Stimulated activated CD4-positive, alpha-beta T cell treated with anti-CD3 and anti-CD28 coated beads, Interleukin-4, amount 100 ng/mL, for 1 hour (primary cell): ENCODE measurements at regions not wholly inside any gene's neighbourhood (a gene's known extent, or its start where the extent isn't known, plus 50 kb on each side); places are given as distances from the start of the nearest gene placed in this dataset.

Experiments
- DNase-seq: peaks from one replicate; pipeline ENCODE4 v3.0.0-alpha.2; 2020

- DNase-seq, result no peak
These were observed 128.1 kb upstream of the BOD1 start for GRCh38 chr5:173744551-173744950.

DNA sequence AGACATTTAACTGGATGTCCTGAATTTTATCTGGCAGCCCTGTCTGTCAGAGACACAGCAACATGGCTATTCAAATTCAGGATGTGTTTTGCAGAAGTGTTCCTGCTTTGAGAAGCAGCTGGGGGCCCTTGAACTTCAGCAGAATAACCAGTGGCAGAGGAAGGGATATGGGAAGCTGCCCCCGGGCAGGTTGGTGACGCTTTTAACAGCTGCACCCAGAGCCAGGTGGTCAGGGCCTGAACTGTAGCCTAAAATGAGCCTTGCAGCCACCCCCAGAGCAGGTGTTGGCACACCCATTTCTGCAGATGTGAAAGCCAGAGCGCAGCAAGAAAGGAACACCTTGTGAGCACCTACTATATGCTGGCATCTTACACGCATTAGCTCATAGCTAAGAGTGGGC lies 128.7 kb upstream of the BOD1 start:
- DNase-seq, result no peak

- DNase-seq, result no peak
These were observed 129.1 kb upstream of the BOD1 start for GRCh38 chr5:173745557-173745956.

DNA sequence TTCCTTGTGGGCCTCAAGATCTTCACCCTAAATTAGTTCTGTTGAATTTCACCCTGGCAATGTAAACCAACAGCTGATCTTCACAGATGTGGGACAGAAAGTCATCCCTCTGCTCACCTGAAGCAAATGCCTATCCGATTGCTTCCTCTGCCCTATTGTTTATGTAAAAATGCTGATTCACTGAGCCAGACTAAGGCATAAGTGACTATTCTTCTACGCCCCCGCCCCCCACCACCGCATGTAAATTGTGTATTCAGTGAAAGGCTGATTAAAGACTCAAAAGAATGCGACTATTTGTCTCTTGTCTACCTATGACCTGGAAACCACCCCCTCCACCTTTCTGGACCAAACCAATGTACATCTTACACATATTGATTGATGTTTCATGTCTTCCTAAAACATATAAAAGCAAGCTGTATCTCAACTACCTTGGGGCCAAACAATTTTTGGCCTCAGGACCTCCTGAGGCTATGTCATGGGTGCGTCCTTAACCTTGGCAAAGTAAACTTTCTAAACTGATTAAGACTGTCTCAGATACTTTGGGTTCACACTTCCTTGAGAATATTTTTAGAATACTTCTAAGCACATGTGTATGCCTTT lies 129.7 kb upstream of the BOD1 start:
- no peak for DNase-seq

- no peak for DNase-seq
These were observed 131.4 kb upstream of the BOD1 start for GRCh38 chr5:173747876-173748275.

DNA sequence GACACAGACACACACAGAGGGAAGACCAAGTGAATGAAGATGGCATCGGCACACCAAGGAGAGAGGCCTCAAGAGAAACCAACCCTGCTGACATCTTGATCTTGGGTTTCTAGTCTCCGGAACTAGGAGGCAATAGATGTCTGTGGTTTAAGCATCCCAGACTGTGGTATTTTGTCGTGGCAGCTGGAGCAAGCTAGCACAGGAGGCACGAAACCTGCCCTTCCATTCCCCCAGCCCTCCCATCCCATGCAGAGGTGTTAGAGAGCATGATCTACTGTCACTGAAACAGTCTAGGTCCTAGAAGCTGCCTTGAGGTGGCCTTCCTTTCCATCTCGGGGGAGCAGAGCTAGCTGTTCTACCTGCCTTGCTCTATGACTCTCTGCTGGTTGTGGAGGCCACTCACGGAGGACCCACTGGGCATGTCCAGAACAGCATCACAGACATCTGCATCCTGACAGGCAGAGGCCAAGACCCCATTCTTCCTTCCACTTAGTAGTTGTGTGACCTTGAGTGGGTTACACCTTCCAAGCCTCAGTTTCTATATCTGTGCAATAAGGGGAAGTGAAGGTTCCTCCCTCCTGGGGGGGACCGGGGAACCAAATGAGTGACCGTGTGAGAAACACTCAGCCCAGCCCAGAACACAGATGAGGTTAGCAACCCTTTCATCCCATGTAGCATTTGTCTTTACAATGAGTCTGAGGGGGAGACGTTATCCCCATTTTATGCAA lies 134.3 kb upstream of the BOD1 start:
- no peak for DNase-seq

GRCh38 chr5:173751266-173751600 lies 134.8 kb upstream of the BOD1 start:
- DNase-seq, result no peak

DNA sequence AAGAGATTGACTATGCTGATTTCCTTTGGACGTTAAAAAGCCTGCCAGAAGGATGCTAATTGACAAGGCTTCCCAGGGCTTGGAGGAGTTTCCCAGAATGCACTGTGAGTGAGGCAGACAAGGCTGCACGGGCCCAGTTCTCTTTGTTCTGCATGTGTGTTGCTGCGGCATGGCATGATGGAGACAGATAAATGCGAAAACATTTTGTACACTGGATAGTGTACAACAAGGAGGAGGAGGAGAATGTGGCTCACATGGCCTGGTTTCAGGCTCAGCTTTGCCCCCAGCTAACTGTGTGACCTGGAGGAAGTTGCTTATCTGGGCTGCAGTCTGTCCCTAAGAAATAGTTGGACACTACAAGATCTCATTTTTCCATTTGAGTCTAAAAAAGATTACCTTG lies 135.5 kb upstream of the CPEB4 start:
- no peak for DNase-seq

DNA sequence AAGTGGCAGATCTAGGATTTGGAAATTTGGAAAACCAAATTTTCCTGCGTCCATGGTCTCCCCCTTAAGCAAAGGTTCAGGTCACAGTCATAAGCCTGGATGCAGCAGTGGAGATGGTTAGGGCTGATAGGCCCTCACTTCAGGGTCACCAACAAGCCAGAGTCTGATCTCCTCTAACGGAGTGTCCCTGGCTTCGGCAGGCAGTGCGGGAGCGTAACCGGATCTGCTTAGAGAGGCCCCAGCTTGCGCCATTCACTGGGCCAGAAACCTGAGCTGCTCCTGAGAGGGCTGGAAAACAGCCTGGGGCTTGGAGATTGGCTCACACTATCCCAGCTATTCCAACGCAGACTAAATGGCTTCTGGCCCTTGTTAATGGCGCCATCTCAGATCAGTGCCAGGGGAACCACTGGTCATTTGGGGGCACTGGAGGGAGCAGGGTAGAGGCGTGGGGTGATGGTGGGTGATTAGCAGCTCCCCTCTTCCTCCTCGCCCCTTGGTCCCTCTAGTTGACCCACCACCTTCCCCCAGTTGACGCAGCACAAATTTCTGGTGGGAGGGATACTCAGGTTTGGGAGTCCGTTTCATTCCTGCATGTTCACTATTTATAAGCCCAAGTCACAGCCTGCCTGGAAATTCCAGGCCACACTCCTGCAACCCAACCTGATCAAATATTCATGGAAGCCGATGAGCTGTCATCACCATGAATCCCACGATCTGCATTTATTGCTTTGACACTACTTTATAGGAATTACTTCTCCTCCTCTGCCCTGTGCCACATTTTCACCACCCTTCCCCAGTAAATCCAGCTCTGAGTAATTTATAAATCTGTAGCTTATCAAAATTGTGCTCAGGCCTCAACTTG lies 134.6 kb upstream of the CPEB4 start:
- DNase-seq, result no peak

DNA sequence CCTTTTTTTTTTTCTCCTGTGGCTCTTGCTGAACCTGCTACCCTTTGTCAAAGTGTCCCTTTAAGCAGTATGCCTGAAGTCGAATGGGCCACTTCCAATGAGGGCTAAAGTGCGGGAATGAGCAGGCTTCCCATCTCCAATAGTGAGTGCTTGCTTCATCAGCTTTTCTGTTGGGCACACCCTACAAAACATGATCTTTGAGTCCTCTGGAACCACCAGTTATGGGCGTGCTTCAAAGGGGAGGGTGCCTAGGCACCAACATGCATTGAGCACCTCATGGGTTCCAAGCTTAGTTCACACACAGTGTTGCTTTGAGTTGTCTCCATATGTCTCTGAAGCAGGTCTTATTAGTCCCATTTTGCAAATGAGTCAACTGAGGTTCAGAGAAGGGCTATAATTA lies 132.8 kb upstream of the CPEB4 start:
- no peak for DNase-seq

DNA sequence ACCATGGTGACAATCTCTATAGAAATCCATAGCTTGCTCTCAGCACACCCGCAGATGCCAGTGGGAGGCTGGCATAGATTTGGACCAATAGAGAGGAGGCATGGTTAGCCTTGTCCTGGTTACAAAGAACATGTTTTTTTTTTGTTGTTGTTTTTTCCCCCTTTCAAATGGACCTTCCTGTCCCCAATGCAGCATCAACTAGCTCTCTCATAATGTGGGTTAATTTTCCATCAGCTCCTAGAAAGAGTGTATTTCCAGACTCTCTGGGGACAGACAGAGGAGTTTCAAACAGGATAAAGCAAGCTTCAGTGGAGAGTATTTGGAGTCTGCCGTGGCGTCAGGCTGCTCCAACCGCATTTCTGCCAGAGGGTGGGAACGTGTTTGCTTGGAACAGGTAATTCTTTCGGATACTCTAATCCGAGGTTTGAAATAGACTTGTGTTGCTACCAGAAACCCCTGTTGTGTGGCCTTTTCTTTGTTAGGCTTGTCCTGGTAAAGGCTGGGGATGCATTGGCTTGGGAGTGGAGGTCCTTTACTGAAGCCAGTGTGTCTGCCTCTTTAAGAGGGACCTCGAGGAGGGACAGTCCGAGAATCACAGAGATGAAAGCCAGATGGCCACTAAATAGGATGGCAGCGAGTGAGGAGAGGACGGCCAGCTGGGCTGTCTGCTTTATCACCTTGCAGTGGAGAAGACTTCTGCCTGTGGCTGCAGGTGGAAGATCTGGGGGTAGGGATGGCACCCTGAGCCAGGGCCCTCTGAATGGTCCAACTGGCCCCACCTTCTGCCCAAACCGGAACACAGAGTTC lies 130.5 kb upstream of the CPEB4 start:
- DNase-seq, result no peak

DNA sequence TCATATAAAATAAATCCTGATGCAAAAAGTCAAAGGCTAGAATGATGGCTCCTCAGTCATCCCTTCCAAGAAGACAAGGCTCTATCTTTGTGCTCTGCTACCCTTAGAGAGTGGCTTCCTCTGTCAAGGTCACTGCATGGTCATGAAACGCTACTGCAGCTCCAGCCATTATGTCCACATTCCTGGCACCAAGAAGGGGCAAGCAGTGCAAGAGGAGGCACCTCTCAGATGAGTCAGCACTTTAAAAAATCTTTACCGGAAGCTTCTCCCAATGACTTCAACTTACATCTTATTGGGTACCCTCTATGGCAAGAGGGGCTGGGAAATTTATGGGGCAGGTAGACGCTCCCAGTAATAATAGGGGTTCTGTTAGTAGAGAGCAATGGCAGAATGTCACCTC lies 129.5 kb upstream of the CPEB4 start:
- DNase-seq, result no peak

- DNase-seq, result no peak
These were observed 128.5 kb upstream of the CPEB4 start for GRCh38 chr5:173759691-173760090.

- no peak for DNase-seq
These were observed 127.5 kb upstream of the CPEB4 start for GRCh38 chr5:173760461-173761177.

DNA sequence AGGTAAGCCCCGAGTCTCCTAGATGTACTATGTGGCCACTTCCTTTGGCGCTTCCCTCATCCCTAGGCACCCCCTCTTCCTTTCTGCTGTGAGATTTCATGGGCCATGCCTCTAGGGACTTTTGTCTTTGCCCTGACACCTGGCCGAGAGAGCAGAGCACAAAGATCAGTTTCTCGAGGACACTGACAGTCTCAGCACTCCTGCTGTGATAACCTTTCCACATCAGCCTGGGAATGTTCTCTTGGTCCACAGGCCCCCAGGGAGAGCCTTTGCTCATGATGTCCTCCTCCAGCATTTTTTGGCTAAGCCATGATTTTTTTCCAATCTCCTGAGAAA lies 127.0 kb upstream of the CPEB4 start:
- no peak for DNase-seq

- no peak for DNase-seq
These were observed 126.1 kb upstream of the CPEB4 start for GRCh38 chr5:173762045-173762444.

GRCh38 chr5:173762930-173763329 lies 125.2 kb upstream of the CPEB4 start:
- no peak for DNase-seq

- no peak for DNase-seq
These were observed 124.7 kb upstream of the CPEB4 start for GRCh38 chr5:173763410-173763809.

GRCh38 chr5:173764332-173765028 lies 123.7 kb upstream of the CPEB4 start:
- DNase-seq, result no peak

DNA sequence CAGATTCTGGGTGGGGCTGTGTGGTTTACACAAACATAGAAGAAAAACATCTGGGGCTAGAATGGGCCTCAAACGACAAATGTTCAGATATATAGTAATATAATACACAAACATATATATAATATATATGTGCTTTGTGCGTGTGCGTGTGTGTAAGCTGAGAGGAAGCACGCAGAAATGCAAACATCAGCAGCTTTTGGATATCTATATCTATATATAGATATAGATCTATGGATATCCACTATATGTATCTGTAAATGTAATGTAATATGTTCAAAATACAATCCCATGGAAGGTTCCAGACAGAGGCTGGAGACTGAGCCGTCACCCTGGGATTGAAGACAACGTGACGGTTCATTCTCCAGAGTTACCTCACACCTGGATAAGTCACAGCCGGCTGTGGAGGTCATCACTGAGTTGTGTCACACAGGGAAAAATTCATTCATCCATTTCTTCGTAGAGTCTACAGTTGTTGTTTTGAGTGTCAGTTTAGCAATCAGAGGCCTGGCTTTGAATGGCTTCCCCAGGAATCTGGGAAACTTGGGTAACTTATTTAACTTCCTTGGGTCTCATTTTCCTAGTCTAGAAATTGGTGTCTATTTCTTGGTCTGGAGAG lies 123.0 kb upstream of the CPEB4 start:
- no peak for DNase-seq

- no peak for DNase-seq
These were observed 122.5 kb upstream of the CPEB4 start for GRCh38 chr5:173765661-173766060.
